Stimulated activated CD8-positive, alpha-beta memory T cell treated with anti-CD3 and anti-CD28 coated beads, Interleukin-12 subunit alpha, Interleukin-12 subunit beta, amount 100 ng/mL, for 4 hours (primary cell): ENCODE measurements at regions not wholly inside any gene's neighbourhood (a gene's known extent, or its start where the extent isn't known, plus 50 kb on each side); places are given as distances from the start of the nearest gene placed in this dataset.

Experiments used
- DNase-seq: peaks from one replicate; pipeline ENCODE4 v3.0.0-alpha.2; 2020; ENCODE audit warnings: low read depth

DNA sequence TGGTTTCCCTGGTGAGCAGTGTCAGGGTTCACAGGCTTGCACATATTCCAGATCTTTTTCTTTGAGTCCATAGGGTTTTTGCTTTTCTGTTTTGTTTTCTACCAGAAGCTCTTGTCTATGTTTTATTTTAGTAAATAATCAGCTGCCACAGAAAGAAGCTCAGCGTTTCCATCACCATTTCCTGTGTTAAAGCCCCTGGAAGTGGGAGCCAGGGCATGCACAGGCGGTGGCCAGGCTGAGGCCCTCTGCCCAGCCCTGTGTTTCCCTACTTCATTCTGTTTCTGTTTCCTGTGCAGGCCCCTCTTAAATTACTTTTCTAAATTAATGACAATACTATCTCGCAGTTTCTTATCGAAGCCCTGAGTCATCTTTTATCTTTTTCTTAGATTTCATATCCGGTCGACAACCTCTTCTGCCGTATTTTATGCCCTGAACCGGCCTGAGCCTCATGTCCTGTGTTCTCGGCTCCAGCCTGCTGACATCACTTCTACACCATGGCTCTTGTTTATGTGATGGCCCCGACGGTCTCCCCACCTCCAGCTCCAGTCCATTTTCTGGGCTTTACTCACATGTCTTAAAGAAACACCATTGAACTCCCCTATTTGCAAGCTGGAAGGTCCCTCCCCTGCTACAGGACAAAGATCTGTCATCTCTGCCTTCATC lies 442.2 kb downstream of the TCERG1L start:
- no peak for DNase-seq

DNA sequence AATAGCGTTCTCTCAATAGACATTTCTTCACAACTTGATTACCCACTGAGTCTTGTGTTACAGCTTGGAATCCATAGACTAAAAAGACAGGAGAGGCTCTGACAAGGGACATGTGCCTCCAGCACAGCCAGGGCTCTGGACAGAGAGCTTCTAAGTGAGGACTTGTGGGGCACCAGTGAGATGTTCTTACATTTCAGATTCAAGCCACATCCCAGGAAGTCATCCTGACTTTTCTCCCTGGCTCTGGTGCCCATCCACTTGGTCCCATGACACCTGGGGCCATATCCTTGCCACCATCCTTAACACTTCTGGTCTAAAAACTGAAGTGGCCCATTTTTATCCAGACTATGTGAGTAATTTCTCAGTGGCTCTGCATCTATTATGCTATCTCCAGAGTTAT lies 440.1 kb downstream of the TCERG1L start:
- DNase-seq, result no peak

DNA sequence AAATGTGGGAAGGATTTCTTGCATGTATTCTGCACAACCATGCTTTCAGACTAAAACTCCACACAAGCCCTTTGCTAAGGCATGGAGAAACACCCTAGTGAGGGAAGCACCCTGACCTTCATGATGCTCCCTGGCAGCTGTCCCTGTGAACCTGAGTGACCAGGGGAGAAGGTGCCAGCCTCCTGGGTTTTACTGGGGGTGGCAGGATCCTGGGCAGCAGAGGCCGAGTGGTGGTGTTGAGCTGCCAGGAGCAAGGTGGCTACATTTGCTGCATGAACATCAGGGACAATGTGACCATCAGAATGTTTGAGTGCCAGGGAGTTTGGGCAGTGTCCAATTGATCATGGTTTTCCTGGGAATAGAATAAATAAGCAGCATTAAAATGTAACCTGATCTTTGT lies 437.9 kb downstream of the TCERG1L start:
- no peak for DNase-seq

DNA sequence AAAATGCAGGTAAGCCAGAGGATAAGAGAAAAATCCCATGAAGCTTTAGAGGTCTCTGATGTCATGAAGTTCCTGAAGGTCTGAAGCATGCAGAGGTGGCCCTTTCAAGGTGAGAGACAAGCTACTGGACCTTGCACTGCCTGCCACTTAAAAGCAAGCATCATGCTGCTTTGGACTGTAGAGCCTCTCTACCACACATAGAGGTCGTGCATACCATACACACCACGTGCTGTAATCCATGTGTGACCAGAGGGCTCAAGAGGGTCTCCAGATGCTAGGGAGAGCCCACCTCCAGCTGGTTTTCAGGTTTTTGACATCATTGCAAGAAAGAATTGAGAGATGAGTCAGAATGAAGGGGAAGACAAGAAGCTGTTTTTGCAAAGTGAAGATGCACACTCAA lies 436.4 kb downstream of the TCERG1L start:
- DNase-seq, result no peak

- DNase-seq, result no peak
Observed at GRCh38 chr10:130875897-130876472, 435.5 kb downstream of the TCERG1L start.

GRCh38 chr10:130877126-130877525 lies 434.4 kb downstream of the TCERG1L start:
- no peak for DNase-seq

- DNase-seq, result no peak
Observed at GRCh38 chr10:130878131-130878530, 433.4 kb downstream of the TCERG1L start.

- no peak for DNase-seq
Observed at GRCh38 chr10:130882906-130883305, 428.6 kb downstream of the TCERG1L start.

DNA sequence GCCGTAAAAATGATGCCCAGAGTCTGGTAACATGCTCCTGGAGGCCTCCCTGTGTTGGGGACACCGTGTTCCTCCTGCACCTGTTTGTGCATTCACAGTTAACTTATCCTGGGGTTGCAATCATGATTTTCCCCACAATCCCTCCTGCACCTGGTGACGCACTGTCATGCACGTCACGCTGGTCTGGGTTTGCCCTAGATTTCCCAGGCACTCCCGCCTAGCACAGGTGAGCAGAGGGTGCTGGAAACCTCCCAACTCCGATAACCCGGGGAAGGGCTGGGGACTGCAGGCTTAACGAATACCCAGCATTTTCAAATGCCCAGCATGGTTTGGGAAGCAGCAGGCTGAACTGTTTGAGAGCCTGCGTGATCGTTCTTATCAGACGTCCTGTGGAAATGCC lies 427.1 kb downstream of the TCERG1L start:
- DNase-seq, result no peak

GRCh38 chr10:130885021-130885655 lies 426.4 kb downstream of the TCERG1L start:
- no peak for DNase-seq

DNA sequence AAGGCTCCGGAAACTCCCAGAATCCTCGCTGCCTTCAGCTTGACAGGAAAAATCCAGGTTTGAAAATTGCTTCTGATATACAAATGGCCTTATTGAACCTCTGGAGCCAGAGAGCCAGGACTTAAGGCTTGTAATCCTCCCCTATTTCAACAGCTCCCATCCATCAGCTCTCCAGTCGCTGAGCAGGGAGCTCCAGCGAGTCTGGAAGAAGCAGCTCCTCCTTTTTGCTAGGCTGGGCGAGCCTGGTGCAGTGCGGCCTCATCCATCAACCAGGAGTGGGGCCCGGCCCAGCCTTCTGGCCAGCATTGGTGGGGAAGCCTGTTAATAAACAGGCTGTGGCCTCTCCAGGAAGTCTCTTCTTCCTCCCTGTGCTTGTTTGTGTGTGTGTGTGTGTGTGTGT lies 424.4 kb downstream of the TCERG1L start:
- DNase-seq, result no peak

GRCh38 chr10:130888493-130888892 lies 423.0 kb downstream of the TCERG1L start:
- DNase-seq, result no peak

DNA sequence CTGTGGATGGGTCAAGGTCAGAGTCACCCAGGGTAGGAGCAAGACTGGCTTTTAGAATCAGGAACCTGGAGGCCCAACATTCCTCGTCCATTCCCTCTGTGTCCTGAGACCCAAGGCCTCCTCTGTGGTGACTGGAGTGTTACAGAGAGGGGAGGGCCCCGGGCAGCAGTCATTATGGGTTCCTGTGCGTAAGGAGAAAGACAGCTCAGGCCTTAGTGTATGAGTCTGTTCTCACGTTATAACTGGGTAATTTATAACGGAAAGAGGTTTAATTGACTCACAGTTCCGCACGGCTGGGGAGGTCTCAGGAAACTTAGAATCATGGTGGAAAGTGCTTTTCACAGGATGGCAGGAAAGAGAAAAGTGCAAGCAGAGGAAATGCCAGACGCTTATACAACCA lies 422.3 kb downstream of the TCERG1L start:
- no peak for DNase-seq

DNA sequence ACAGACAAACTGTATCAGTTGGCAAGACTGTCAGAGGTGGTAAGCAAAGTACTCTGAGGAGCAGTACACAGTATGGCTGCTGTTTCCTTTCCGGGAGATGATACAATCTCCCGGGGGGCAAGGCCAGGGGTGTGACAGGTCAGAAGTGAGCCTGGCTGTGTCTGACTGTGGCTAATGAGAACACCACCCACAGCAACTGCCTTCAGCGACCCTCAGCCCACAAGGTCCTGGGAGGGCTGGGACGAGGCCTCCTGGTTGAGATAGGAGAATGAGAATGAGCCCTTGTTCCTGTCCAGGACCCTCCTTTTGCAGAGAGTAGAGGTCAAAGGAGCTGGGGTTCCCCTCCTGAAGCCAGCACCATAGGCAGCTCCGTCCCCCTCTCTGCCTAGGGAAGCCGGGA lies 421.7 kb downstream of the TCERG1L start:
- no peak for DNase-seq

DNA sequence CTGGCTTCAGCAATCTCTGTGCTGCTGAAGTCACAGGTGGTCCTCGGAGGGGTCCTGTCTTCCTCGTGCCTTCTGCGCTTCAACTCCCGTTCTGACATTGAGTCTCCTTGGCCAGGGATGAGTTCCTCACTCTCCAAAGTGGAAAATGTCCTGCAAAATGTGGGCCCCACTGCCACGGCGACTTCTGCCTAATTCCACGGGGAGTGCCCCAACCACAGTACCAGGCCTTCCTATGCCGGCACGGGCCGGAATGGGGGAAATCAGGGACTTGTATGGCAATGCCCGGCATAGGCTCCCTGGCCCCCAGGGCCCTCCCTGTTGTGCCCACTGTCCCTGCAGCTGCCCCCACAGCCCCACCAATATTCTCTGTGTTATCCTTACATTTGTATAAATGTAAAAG lies 420.5 kb downstream of the TCERG1L start:
- no peak for DNase-seq

DNA sequence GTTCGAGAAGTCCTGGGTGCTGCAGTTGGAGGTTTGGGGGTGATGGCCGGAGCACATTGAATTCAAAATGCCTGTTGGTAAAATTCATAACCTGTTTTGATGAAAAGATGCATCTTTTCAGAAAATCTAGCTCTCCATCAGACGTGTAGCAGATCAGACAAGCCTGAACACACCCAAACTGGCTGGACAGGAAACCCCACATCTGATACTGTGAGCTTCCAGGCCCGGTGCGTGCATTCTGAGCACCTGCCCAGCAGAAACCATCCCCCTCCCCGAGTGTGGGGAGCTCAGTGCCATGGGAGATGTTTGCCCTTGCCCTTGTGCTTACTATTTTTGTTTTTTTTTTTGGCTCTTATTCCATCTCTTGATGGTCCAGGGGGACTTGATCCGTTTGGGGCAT lies 417.1 kb downstream of the TCERG1L start:
- no peak for DNase-seq

DNA sequence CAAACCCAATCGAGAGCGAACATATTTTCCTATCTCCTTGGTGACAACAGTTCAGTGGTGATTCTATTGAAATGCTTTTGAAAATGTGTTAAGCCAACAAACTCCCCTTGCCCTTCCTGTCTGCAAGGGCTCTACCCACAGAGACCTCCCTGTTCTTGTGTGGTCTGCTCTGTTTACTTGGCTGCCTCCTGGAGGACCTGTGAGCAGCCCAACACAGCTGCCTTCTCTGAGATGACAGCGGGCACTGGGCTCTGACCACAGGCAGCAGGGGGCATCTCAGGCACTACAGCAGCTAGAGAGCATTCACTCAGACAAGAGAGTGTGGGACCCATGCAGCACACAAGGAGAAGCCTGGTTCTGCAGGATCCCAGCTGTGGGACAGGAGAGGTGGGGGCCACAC lies 416.4 kb downstream of the TCERG1L start:
- no peak for DNase-seq

- DNase-seq, result no peak
Observed at GRCh38 chr10:130897815-130898214, 413.7 kb downstream of the TCERG1L start.

DNA sequence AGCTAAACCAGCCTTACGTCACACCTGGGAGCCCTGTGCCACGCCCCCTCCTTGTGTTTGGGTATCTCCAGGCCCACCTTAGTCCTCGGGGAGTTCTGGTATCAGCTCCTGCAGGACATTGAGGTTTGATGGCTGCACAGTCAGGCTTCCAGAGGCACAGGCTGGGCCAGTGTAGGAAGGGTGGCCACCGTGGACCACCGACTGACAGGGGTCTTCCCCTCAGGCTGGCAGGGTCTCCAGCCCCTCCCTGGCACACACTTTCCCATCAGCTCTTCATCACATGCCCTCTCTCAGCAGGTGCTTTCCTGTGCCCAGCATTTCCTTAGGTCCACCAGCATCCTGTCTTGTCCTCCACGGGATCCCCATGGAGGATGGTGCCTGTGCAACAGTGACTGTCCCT lies 413.1 kb downstream of the TCERG1L start:
- DNase-seq, result no peak

DNA sequence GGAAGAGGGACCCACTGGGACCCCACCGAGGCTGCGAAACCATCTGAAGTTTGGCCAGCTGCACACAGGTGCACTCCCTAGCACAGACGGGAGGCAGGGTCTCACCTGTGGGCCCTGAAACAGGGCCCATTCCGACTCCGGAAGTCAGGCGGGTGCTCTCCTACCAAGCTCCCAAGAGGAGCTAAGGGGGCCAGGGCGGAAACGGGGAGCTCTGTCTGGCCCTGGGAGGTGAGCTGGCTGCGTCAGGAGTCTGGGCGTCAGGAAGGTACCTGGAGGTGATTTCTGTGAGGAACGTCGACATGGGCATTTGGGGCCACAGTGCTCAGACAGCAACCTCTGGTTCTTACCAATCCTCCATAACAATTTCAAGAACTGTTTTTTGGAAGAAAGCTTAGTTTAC lies 411.7 kb downstream of the TCERG1L start:
- no peak for DNase-seq

DNA sequence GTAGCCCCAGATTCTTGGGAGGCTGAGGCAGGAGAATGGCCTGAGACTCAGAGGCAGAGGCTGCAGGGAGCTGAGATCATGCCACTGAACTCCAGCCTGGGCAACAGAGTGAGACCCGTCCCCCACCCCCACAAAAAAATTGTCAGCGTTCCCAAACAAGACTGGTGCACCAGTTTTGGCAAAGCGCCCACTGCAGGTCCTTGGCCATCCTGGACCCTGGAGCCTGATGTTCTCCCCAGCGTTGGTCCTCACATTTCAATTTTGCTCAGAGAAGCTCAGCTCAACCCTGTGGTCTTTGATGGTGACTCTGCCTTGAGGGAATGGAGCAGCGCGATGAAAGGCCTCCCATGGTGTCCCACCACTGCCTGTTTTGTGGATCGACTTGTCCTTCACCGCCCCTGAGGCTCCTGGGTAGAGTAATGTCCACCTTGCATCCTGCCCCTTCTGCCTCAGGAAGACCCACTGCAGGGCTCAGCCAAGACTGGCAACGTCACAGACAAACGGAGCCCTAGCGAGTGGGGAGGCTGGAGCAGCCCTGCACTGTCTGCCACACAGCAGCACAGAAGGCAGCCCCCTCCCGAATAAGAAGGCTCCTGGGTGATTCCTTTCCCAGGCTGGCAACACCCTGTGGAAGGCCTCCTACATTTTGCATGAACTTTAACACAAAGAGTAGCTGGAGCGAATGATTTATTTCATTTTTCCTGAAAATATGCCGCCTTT lies 410.9 kb downstream of the TCERG1L start:
- no peak for DNase-seq

- DNase-seq, result no peak
Observed at GRCh38 chr10:130901311-130902165, 410.0 kb downstream of the TCERG1L start.
